ENCODE measurements at regions not wholly inside any gene's neighbourhood (a gene's known extent, or its start where the extent isn't known, plus 50 kb on each side); places are given as distances from the start of the nearest gene placed in this dataset.

DNA sequence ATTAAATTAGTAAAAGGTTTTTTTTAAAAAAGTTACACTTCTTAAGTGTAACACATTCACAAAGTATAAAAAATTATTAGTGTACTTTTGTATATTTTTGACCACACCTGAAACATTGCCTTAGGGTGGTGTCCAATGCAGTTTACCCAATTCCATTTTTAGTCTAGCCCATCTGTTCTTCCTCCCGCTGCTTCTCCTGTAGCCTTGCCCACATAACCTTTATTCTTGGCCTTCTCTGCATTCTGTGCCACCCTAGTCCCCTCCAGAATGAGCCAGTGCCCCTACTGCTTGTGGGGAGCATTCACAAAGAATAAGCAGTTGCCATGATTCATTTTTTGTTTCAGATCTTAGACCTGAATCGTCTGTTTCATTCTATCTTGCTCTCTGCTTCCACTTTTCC lies 78.4 kb upstream of the MYT1L start:
- no peaks in the 10 kb centered on the region for H3K36me3 ChIP-seq (ENCODE audit: control insufficient read depth, insufficient read depth, low read length)
- Mint-ChIP-seq H3K4me1 (no peaks in the 10 kb centered on the region), H3K36me3 (ENCODE audit: low read depth) (no peaks in the 10 kb centered on the region), H3K4me3 (no peak overlapping the region), H3K9me3 (no peaks in the 10 kb centered on the region), H3K27ac (no peak overlapping the region), H3K27me3 (ENCODE audit: insufficient read depth) (no peaks in the 10 kb centered on the region)
- DNase-seq: no peak
- H3K4me3 ChIP-seq (ENCODE audit: low read length): no peak overlapping the region
- no peaks in the 10 kb centered on the region for H3K9me3 ChIP-seq (ENCODE audit: control insufficient read depth, low read length)
- no peak overlapping the region for H3K27ac ChIP-seq (ENCODE audit: low read depth, low read length)
- WGBS, 2 experiments (ENCODE audit: insufficient coverage in 1 of 2, insufficient read length in 1 of 2): 86 to 87% methylated on average over 2 of the region's 2 CpGs
- no peak for TF ChIP-seq CTCF (conservative IDR thresholded peaks at IDR 0.05)
- no peaks in the 10 kb centered on the region for H3K4me1 ChIP-seq (ENCODE audit: control insufficient read depth, insufficient read depth, low read length)
- H3K27me3 ChIP-seq (ENCODE audit: control insufficient read depth, insufficient read depth, low read length, poor library complexity, severe bottlenecking): no peaks in the 10 kb centered on the region
- no peak overlapping the region for H3K9ac ChIP-seq (ENCODE audit: extremely low read depth, low read length, poor library complexity, severe bottlenecking)

- no peak overlapping the region for H3K27ac ChIP-seq (ENCODE audit: low read depth, low read length)
- H3K9me3 Mint-ChIP-seq: no peaks in the 10 kb centered on the region
- no peak overlapping the region for H3K27ac Mint-ChIP-seq
- H3K9me3 ChIP-seq (ENCODE audit: control insufficient read depth, low read length): no peaks in the 10 kb centered on the region
- no peak overlapping the region for H3K9ac ChIP-seq (ENCODE audit: extremely low read depth, low read length, poor library complexity, severe bottlenecking)
- H3K36me3 Mint-ChIP-seq (ENCODE audit: low read depth): no peaks in the 10 kb centered on the region
- no peaks in the 10 kb centered on the region for H3K4me1 ChIP-seq (ENCODE audit: control insufficient read depth, insufficient read depth, low read length)
- H3K36me3 ChIP-seq (ENCODE audit: control insufficient read depth, insufficient read depth, low read length): no peaks in the 10 kb centered on the region
- H3K4me1 Mint-ChIP-seq: no peaks in the 10 kb centered on the region
- no peak overlapping the region for H3K4me3 Mint-ChIP-seq
- no peak overlapping the region for H3K4me3 ChIP-seq (ENCODE audit: low read length)
- TF ChIP-seq CTCF (conservative IDR thresholded peaks at IDR 0.05): no peak
- WGBS, 2 experiments (ENCODE audit: insufficient coverage in 1 of 2, insufficient read length in 1 of 2): no CpG with 5 or more reads among the region's 1 CpG
- DNase-seq: no peak
- H3K27me3 Mint-ChIP-seq (ENCODE audit: insufficient read depth): no peaks in the 10 kb centered on the region
- no peaks in the 10 kb centered on the region for H3K27me3 ChIP-seq (ENCODE audit: control insufficient read depth, insufficient read depth, low read length, poor library complexity, severe bottlenecking)
Observed at GRCh38 chr2:2405780-2406179, 74.7 kb upstream of the MYT1L start.

DNA sequence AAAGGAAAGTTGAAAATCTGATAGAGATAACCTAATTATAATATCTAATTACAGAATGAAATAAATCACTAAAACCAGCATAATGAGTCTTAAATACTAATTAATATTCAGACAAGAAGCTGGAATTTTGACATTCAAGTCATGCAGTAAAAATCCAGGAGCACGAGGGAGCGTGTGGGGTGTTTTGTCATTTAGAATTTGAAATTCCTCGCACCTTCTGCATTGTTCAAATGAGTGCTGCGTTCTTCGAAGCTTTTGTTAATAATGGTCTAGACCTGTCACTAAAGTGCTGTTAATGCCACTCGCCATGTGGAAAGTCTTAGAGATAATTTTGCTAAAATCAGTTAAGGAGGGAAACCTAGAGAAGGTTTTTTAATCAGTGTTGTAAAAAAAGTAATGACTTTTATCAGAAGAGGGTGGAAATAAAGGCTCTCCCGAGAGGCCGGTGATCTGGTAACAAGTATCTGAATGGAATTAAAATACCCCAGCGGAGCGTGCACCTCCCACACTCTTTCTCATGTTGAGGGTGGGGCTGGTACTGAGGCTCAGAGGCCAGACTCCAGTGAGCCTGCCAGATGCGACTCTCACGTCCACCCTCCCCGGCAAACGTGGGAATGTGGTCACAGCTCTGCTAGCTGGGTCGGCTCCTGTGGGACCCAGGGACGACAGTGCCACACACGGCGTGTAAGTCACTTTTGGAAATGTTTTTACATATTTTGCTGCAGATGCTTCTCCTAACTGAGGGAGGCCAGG lies 69.4 kb upstream of the MYT1L start:
- Mint-ChIP-seq H3K4me1 (no peaks in the 10 kb centered on the region), H3K36me3 (ENCODE audit: low read depth) (no peaks in the 10 kb centered on the region), H3K4me3 (no peak overlapping the region), H3K27ac (no peak overlapping the region), H3K27me3 (ENCODE audit: insufficient read depth) (no peaks in the 10 kb centered on the region), H3K9me3 (no peaks in the 10 kb centered on the region)
- no peak overlapping the region for H3K9ac ChIP-seq (ENCODE audit: extremely low read depth, low read length, poor library complexity, severe bottlenecking)
- WGBS, 2 experiments (ENCODE audit: insufficient coverage in 1 of 2, insufficient read length in 1 of 2): 86 to 91% methylated on average over 14 to 18 of the region's 18 CpGs
- DNase-seq: no peak
- no peaks in the 10 kb centered on the region for H3K9me3 ChIP-seq (ENCODE audit: control insufficient read depth, low read length)
- no peaks in the 10 kb centered on the region for H3K36me3 ChIP-seq (ENCODE audit: control insufficient read depth, insufficient read depth, low read length)
- TF ChIP-seq CTCF (conservative IDR thresholded peaks at IDR 0.05): no peak
- no peaks in the 10 kb centered on the region for H3K27me3 ChIP-seq (ENCODE audit: control insufficient read depth, insufficient read depth, low read length, poor library complexity, severe bottlenecking)
- no peak overlapping the region for H3K27ac ChIP-seq (ENCODE audit: low read depth, low read length)
- no peaks in the 10 kb centered on the region for H3K4me1 ChIP-seq (ENCODE audit: control insufficient read depth, insufficient read depth, low read length)
- no peak overlapping the region for H3K4me3 ChIP-seq (ENCODE audit: low read length)
